Liver (tissue), 7 donors: ENCODE measurements at regions not wholly inside any gene's neighbourhood (a gene's known extent, or its start where the extent isn't known, plus 50 kb on each side); places are given as distances from the start of the nearest gene placed in this dataset.

Experiments
- DNase-seq: peaks from one replicate; pipeline ENCODE4 v3.0.0-alpha.2; 2017; ENCODE audit warnings: low spot score
- H3K27ac ChIP-seq, 2 donors: one replicate each; pipeline ENCODE4 v1.7.0; 2013; ENCODE audit warnings: inconsistent platforms in 2 of 2, low read length in 2 of 2, control low read depth in 1 of 2, low read depth in 1 of 2, mild to moderate bottlenecking in 1 of 2
- H3K27me3 ChIP-seq, 4 donors: one replicate each; pipeline versions ENCODE4 v1.6.1 to v1.7.0; 2013; ENCODE audit warnings: low read length in 3 of 4, inconsistent platforms in 1 of 4, mild to moderate bottlenecking in 1 of 4, moderate library complexity in 1 of 4; ENCODE audit not compliant: control insufficient read depth in 4 of 4, insufficient read depth in 4 of 4
- H3K36me3 ChIP-seq, 4 donors: one replicate each; pipeline versions ENCODE4 v1.6.1 to v1.7.0; 2013; ENCODE audit warnings: low read length in 3 of 4, mild to moderate bottlenecking in 3 of 4, low read depth in 1 of 4, moderate library complexity in 1 of 4; ENCODE audit not compliant: control insufficient read depth in 4 of 4, insufficient read depth in 3 of 4
- H3K4me1 ChIP-seq, 4 donors: one replicate each; pipeline versions ENCODE4 v1.6.1 to v1.7.0; 2013; ENCODE audit warnings: low read length in 3 of 4, mild to moderate bottlenecking in 3 of 4, moderate library complexity in 1 of 4; ENCODE audit not compliant: control insufficient read depth in 4 of 4, insufficient read depth in 4 of 4
- H3K4me3 ChIP-seq, 3 donors: one replicate each; pipeline versions ENCODE4 v1.6.1 to v1.7.0; 2013; ENCODE audit warnings: low read length in 3 of 3, control low read depth in 1 of 3, low read depth in 1 of 3, mild to moderate bottlenecking in 1 of 3
- H3K9ac ChIP-seq, 2 donors: one replicate each; pipeline ENCODE4 v1.7.0; 2013; ENCODE audit warnings: low read length in 2 of 2, mild to moderate bottlenecking in 2 of 2, moderate library complexity in 2 of 2, control low read depth in 1 of 2, low read depth in 1 of 2
- H3K9me3 ChIP-seq, 4 donors: one replicate each; pipeline versions ENCODE4 v1.6.1 to v1.7.0; 2013; ENCODE audit warnings: low read length in 3 of 4; ENCODE audit not compliant: control insufficient read depth in 4 of 4
- EGR1 ChIP-seq, 2 donors: IDR thresholded peaks; 2 replicates each; pipeline ENCODE4 v1.6.1; 2016 to 2018; ENCODE audit warnings: antibody characterized with exemption in 2 of 2, low read depth in 2 of 2
- FOXA1 ChIP-seq: IDR thresholded peaks from 2 replicates; pipeline ENCODE4 v1.6.1; 2016; ENCODE audit warnings: antibody characterized with exemption
- FOXA2 ChIP-seq: IDR thresholded peaks from 2 replicates; pipeline ENCODE4 v1.6.1; 2016; ENCODE audit warnings: antibody characterized with exemption
- GABPA ChIP-seq, 2 donors: IDR thresholded peaks in 1 of 2; conservative IDR thresholded peaks in 1 of 2; 2 replicates each; pipeline ENCODE4 v1.6.1; 2016; ENCODE audit warnings: antibody characterized with exemption in 2 of 2, mild to moderate bottlenecking in 1 of 2, moderate library complexity in 1 of 2
- HNF4G ChIP-seq: IDR thresholded peaks from 2 replicates; pipeline ENCODE4 v1.6.1; 2016; ENCODE audit warnings: antibody characterized with exemption
- JUND ChIP-seq, 2 donors: IDR thresholded peaks; 2 replicates each; pipeline ENCODE4 v1.6.1; 2016; ENCODE audit warnings: antibody characterized with exemption in 2 of 2
- RAD21 ChIP-seq, 2 donors: IDR thresholded peaks; 2 replicates each; pipeline ENCODE4 v1.6.1; 2016; ENCODE audit warnings: antibody characterized with exemption in 2 of 2, mild to moderate bottlenecking in 2 of 2
- RXRA ChIP-seq, 2 donors: IDR thresholded peaks; 2 replicates each; pipeline ENCODE4 v1.6.1; 2017 to 2018; ENCODE audit warnings: antibody characterized with exemption in 2 of 2, mild to moderate bottlenecking in 1 of 2
- SP1 ChIP-seq: IDR thresholded peaks from 2 replicates; pipeline ENCODE4 v1.6.1; 2018; ENCODE audit warnings: antibody characterized with exemption, mild to moderate bottlenecking
- YY1 ChIP-seq: IDR thresholded peaks from 2 replicates; pipeline ENCODE4 v1.6.1; 2016; ENCODE audit warnings: antibody characterized with exemption, mild to moderate bottlenecking
- WGBS: extraction: QIAGEN DNeasy Blood & Tissue Kit; methylation state at CpG from one replicate; pipeline ENCODE4 v1.1.7; 2013; 5-methylcytosine and 5-hydroxymethylcytosine counted together
- TF ChIP-seq, protein P1 (sequence below): IDR thresholded peaks from 2 replicates; pipeline ENCODE4 v1.6.1; 2016; ENCODE audit warnings: antibody characterized with exemption
- TF ChIP-seq, protein P2 (sequence below): IDR thresholded peaks from 2 replicates; pipeline ENCODE4 v1.6.1; 2016; ENCODE audit warnings: antibody characterized with exemption
- TF ChIP-seq, protein P3 (sequence below): IDR thresholded peaks from 2 replicates; pipeline ENCODE4 v1.6.1; 2016; ENCODE audit warnings: antibody characterized with exemption, mild to moderate bottlenecking
- TF ChIP-seq, protein P4 (sequence below): IDR thresholded peaks from 2 replicates; pipeline ENCODE4 v1.6.1; 2016; ENCODE audit warnings: antibody characterized with exemption
- donor health status: healthy.
- donor health status: healthy.
- donor health status: healthy.
- donor health status: healthy.

DNA sequence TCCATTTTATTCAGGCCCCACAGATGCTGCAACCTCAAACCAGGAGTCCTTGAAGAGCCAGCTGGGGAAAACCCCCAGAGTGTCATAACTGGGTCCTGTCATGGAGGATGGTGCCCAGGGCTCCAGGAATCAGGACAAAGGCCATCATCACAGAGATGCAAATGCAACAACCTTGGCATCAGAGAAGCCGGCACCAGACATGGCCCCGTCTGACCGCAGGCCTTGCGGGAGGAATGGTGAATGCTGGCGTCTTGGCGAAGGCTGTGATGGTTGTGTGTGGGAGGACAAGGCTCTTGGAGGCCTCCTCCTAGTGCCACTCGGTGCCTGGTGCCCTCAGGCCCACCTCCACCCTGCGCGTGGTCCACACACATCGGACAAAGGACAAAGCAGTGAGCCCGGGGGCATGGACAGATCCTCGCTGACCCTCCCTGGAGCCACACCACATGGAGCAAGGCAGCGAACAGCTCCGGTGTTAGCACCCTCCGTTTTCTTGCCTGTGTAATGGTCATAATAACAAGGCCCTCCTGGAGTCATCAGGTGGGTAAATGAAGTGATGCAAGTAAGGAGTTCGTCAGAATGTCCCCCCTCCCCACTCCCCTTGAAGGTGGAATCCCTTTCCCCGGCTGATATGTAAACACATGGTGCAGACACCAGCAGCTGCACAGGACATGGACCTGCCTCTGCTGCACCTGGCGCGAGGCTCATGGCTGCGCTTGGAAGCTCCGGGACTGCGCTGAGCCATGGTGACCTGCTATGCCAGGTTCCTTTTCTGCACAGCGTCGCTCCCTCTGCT, 380.7 kb downstream of the IRX2 start:
- H3K9ac ChIP-seq, result no peak overlapping the region
- no peak overlapping the region for H3K4me3 ChIP-seq
- H3K4me1 ChIP-seq, result no peaks in the 10 kb centered on the region
- H3K9me3 ChIP-seq, result peaks cover 0 to 6% (median 0%) of the 10 kb centered on the region in 4 donors
- DNase-seq, result peak; percentile 14
- TF ChIP-seq, protein P1, sequence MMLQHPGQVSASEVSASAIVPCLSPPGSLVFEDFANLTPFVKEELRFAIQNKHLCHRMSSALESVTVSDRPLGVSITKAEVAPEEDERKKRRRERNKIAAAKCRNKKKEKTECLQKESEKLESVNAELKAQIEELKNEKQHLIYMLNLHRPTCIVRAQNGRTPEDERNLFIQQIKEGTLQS, result no peak
- TF ChIP-seq, protein P2, sequence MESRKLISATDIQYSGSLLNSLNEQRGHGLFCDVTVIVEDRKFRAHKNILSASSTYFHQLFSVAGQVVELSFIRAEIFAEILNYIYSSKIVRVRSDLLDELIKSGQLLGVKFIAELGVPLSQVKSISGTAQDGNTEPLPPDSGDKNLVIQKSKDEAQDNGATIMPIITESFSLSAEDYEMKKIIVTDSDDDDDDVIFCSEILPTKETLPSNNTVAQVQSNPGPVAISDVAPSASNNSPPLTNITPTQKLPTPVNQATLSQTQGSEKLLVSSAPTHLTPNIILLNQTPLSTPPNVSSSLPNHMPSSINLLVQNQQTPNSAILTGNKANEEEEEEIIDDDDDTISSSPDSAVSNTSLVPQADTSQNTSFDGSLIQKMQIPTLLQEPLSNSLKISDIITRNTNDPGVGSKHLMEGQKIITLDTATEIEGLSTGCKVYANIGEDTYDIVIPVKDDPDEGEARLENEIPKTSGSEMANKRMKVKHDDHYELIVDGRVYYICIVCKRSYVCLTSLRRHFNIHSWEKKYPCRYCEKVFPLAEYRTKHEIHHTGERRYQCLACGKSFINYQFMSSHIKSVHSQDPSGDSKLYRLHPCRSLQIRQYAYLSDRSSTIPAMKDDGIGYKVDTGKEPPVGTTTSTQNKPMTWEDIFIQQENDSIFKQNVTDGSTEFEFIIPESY, result no peak
- TF ChIP-seq JUND (IDR thresholded peaks at IDR 0.05) (no peak), YY1 (no peak), FOXA2 (no peak), RXRA (IDR thresholded peaks at IDR 0.05) (no peak), FOXA1 (no peak)
- H3K27ac ChIP-seq, result no peak overlapping the region
- no peaks in the 10 kb centered on the region for H3K27me3 ChIP-seq
- H3K36me3 ChIP-seq, result no peaks in the 10 kb centered on the region
- 89% methylated on average over 24 of the region's 24 CpGs for WGBS

DNA sequence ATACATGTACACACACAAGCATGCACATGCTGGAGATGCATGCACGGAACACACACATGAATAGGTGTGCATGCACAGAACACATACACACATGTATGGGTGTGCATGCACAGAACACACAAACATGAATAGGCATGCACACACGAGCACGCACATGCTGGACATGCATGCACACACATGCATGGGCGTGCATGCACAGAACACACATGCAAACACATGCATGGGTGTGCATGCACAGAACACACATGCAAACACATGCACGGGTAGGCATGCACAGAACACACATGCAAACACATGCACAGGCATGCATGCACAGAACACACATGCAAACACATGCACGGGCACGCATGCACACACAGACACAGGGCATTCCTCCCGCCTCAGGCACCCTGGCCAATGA, 382.3 kb downstream of the IRX2 start:
- TF ChIP-seq, protein P3, sequence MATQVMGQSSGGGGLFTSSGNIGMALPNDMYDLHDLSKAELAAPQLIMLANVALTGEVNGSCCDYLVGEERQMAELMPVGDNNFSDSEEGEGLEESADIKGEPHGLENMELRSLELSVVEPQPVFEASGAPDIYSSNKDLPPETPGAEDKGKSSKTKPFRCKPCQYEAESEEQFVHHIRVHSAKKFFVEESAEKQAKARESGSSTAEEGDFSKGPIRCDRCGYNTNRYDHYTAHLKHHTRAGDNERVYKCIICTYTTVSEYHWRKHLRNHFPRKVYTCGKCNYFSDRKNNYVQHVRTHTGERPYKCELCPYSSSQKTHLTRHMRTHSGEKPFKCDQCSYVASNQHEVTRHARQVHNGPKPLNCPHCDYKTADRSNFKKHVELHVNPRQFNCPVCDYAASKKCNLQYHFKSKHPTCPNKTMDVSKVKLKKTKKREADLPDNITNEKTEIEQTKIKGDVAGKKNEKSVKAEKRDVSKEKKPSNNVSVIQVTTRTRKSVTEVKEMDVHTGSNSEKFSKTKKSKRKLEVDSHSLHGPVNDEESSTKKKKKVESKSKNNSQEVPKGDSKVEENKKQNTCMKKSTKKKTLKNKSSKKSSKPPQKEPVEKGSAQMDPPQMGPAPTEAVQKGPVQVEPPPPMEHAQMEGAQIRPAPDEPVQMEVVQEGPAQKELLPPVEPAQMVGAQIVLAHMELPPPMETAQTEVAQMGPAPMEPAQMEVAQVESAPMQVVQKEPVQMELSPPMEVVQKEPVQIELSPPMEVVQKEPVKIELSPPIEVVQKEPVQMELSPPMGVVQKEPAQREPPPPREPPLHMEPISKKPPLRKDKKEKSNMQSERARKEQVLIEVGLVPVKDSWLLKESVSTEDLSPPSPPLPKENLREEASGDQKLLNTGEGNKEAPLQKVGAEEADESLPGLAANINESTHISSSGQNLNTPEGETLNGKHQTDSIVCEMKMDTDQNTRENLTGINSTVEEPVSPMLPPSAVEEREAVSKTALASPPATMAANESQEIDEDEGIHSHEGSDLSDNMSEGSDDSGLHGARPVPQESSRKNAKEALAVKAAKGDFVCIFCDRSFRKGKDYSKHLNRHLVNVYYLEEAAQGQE, result no peak
- no peak for TF ChIP-seq RAD21 (IDR thresholded peaks at IDR 0.05)
- TF ChIP-seq GABPA (IDR thresholded peaks at IDR 0.05 in 1 of 2, conservative IDR thresholded peaks at IDR 0.05 in 1 of 2), result no peak
- no peak for TF ChIP-seq SP1
- TF ChIP-seq EGR1 (IDR thresholded peaks at IDR 0.05; ENCODE audit: low read depth in 2 of 2), result no peak
- TF ChIP-seq JUND (IDR thresholded peaks at IDR 0.05), result no peak
- TF ChIP-seq, protein P4, sequence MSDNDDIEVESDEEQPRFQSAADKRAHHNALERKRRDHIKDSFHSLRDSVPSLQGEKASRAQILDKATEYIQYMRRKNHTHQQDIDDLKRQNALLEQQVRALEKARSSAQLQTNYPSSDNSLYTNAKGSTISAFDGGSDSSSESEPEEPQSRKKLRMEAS, result no peak
- TF ChIP-seq FOXA2, result no peak
- TF ChIP-seq, protein P1, result no peak
- TF ChIP-seq, protein P2, result no peak
- TF ChIP-seq HNF4G, result no peak
- Histone ChIP-seq H3K4me3 (no peak overlapping the region), H3K4me1 (no peaks in the 10 kb centered on the region), H3K36me3 (no peaks in the 10 kb centered on the region), H3K9ac (no peak overlapping the region), H3K27me3 (no peaks in the 10 kb centered on the region), H3K27ac (no peak overlapping the region), H3K9me3 (peaks cover 0 to 11% (median 8%) of the 10 kb centered on the region in 4 donors)
- DNase-seq, result no peak
- WGBS, result 92% methylated on average over 8 of the region's 8 CpGs
